ENCODE measurements at regions not wholly inside any gene's neighbourhood (a gene's known extent, or its start where the extent isn't known, plus 50 kb on each side); places are given as distances from the start of the nearest gene placed in this dataset.
A peak's percentile ranks its signal among the peaks of the same experiment; 100 is the strongest.
"Not testable (repeated sequence)": the region's sequence is repeated elsewhere in the genome, so short reads cannot be mapped to it uniquely, and the experiment has no call there.

DNA sequence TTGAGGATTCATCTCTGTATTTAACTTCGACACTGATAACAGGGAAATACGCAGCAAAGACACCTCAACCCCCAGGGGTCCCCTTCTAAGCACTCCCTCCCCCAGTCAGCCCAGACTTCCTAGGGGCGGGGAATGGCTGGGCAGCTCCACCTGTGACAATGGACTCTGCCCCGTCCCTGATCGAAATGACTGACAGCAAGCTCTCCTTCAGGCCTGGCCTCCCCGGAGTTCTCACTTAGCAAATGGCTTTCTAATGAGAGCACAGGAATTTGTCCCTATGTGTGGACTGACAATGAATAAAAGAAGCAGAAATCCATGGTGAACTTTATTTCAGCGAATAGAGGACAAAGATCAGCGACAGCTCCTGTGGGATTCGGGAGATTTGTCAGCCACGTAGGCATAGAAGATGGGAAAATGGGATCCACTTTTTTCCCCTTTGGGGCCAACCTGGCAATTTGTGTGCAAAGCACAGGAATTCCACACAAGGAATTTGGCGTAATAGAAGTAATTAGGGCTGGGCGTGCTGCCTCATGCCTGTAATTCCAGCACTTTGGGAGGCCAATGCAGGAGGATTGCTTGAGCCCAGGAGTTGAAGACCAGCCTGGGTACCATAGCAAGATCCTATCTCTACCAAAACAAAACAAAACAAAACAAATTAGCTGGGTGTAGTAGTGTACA is 63.8 kb downstream of the TNFAIP2 start:
- H3K27me3 ChIP-seq (ENCODE audit: control insufficient read depth in 1 of 2, insufficient read depth in 2 of 2, low read length in 2 of 2): peaks cover 16 to 22% of the 10 kb centered on the region in 2 donors

DNA sequence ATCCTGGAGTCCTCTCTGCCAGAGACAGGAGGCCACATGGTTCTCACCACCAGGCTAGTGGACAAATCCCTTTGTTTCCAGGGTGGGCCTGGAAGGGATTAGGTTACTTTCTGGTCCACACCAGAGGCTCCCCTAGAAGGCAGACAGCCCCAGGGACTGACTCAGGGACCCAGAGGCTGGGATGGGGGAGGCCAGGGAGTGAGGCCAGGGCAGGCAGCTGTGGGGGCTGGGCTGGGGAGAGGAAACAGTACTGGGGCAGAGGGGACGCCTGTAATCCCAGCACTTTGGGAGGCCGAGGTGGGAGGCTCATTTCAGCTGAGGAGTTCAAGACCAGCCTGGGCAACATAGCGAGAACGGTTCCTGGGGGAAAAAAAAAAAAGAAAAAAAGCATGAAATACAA is 64.7 kb downstream of the TNFAIP2 start:
- peaks cover 16 to 22% of the 10 kb centered on the region in 2 donors for H3K27me3 ChIP-seq (ENCODE audit: control insufficient read depth in 1 of 2, insufficient read depth in 2 of 2, low read length in 2 of 2)
- no peaks in the 10 kb centered on the region for H3K4me1 ChIP-seq (ENCODE audit: insufficient read depth, low read length)
- H3K27ac ChIP-seq (ENCODE audit: low read depth, low read length): no peak overlapping the region
- H3K4me3 ChIP-seq (ENCODE audit: low read depth in 1 of 2, low read length in 2 of 2): no peak overlapping the region
- H3K9ac ChIP-seq (ENCODE audit: low read length): no peak overlapping the region
- no peaks in the 10 kb centered on the region for H3K36me3 ChIP-seq (ENCODE audit: insufficient read depth, low read length)
- no peaks in the 10 kb centered on the region for H3K9me3 ChIP-seq (ENCODE audit: low read length)

More for the DNA sequence above, 63.8 kb downstream of the TNFAIP2 start:
- no peak overlapping the region for H3K4me3 ChIP-seq (ENCODE audit: low read depth in 1 of 2, low read length in 2 of 2)
- no peaks in the 10 kb centered on the region for H3K36me3 ChIP-seq (ENCODE audit: insufficient read depth, low read length)
- no peak overlapping the region for H3K9ac ChIP-seq (ENCODE audit: low read length)
- no peaks in the 10 kb centered on the region for H3K9me3 ChIP-seq (ENCODE audit: low read length)
- H3K27ac ChIP-seq (ENCODE audit: low read depth, low read length): no peak overlapping the region
- no peaks in the 10 kb centered on the region for H3K4me1 ChIP-seq (ENCODE audit: insufficient read depth, low read length)

- Histone ChIP-seq H3K36me3 (ENCODE audit: insufficient read depth, low read length) (no peaks in the 10 kb centered on the region), H3K9me3 (ENCODE audit: low read length) (no peaks in the 10 kb centered on the region), H3K4me1 (ENCODE audit: insufficient read depth, low read length) (no peaks in the 10 kb centered on the region), H3K27me3 (ENCODE audit: control insufficient read depth in 1 of 2, insufficient read depth in 2 of 2, low read length in 2 of 2) (peaks cover 16 to 22% of the 10 kb centered on the region in 2 donors), H3K9ac (ENCODE audit: low read length) (no peak overlapping the region), H3K27ac (ENCODE audit: low read depth, low read length) (no peak overlapping the region), H3K4me3 (ENCODE audit: low read depth in 1 of 2, low read length in 2 of 2) (peak overlapping the region in 1 of 2 donors; percentile 22)
These were observed 65.7 kb downstream of the TNFAIP2 start for GRCh38 chr14:103188810-103189480.

GRCh38 chr14:103189481-103190470 is 66.5 kb downstream of the TNFAIP2 start:
- no peaks in the 10 kb centered on the region for H3K4me1 ChIP-seq (ENCODE audit: insufficient read depth, low read length)
- H3K27ac ChIP-seq (ENCODE audit: low read depth, low read length): no peak overlapping the region
- no peaks in the 10 kb centered on the region for H3K9me3 ChIP-seq (ENCODE audit: low read length)
- H3K4me3 ChIP-seq (ENCODE audit: low read depth in 1 of 2, low read length in 2 of 2): no peak overlapping the region
- no peak overlapping the region for H3K9ac ChIP-seq (ENCODE audit: low read length)
- H3K27me3 ChIP-seq (ENCODE audit: control insufficient read depth in 1 of 2, insufficient read depth in 2 of 2, low read length in 2 of 2): peaks cover 16 to 22% of the 10 kb centered on the region in 2 donors
- no peaks in the 10 kb centered on the region for H3K36me3 ChIP-seq (ENCODE audit: insufficient read depth, low read length)

- Histone ChIP-seq H3K4me3 (ENCODE audit: low read depth in 1 of 2, low read length in 2 of 2) (no peak overlapping the region), H3K36me3 (ENCODE audit: insufficient read depth, low read length) (no peaks in the 10 kb centered on the region), H3K27me3 (ENCODE audit: control insufficient read depth in 1 of 2, insufficient read depth in 2 of 2, low read length in 2 of 2) (peaks cover 16 to 22% of the 10 kb centered on the region in 2 donors), H3K27ac (ENCODE audit: low read depth, low read length) (no peak overlapping the region), H3K4me1 (ENCODE audit: insufficient read depth, low read length) (no peaks in the 10 kb centered on the region), H3K9ac (ENCODE audit: low read length) (no peak overlapping the region), H3K9me3 (ENCODE audit: low read length) (no peaks in the 10 kb centered on the region)
These were observed 67.5 kb downstream of the TNFAIP2 start for GRCh38 chr14:103190741-103191140.

- no peak overlapping the region for H3K27ac ChIP-seq (ENCODE audit: low read depth, low read length)
- H3K9me3 ChIP-seq (ENCODE audit: low read length): no peaks in the 10 kb centered on the region
- H3K27me3 ChIP-seq (ENCODE audit: control insufficient read depth in 1 of 2, insufficient read depth in 2 of 2, low read length in 2 of 2): peaks cover 10 to 22% of the 10 kb centered on the region in 2 donors
- H3K9ac ChIP-seq (ENCODE audit: low read length): no peak overlapping the region
- no peaks in the 10 kb centered on the region for H3K36me3 ChIP-seq (ENCODE audit: insufficient read depth, low read length)
- no peak overlapping the region for H3K4me3 ChIP-seq (ENCODE audit: low read depth in 1 of 2, low read length in 2 of 2)
- H3K4me1 ChIP-seq (ENCODE audit: insufficient read depth, low read length): no peaks in the 10 kb centered on the region
These were observed 68.6 kb downstream of the TNFAIP2 start for GRCh38 chr14:103191844-103192243.

DNA sequence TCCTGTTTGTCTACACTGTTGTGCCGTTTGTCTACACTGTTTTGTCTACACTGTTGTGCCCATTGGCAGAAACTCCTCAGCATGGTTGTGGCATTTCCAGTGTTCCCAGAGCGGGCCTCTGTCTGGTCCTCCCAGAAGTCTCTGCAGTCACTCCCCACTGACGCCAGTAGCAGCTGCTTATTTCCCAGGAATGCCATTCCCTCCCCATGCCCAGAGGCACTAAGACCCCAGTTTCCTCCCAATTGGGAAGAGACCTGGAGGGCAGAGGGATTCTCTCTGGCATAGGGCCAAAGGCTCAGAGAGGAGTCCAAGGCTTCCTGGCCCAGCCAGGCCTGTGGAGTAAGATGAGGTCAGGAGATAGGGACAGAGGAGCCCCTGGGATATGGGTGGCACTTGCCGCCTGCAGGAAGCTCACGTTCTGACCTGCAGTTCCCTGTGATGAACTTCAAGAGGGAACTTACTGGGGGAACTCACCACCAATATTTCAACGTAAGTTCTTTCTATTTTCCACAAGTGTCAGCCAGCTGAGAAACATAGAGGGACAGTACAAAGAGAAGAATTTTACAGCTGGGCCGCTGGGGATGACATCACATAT is 69.1 kb downstream of the TNFAIP2 start:
- Histone ChIP-seq H3K4me1 (ENCODE audit: insufficient read depth, low read length) (no peaks in the 10 kb centered on the region), H3K9me3 (ENCODE audit: low read length) (no peaks in the 10 kb centered on the region), H3K27ac (ENCODE audit: low read depth, low read length) (no peak overlapping the region), H3K9ac (ENCODE audit: low read length) (no peak overlapping the region), H3K27me3 (ENCODE audit: control insufficient read depth in 1 of 2, insufficient read depth in 2 of 2, low read length in 2 of 2) (peaks cover 6 to 22% of the 10 kb centered on the region in 2 donors), H3K36me3 (ENCODE audit: insufficient read depth, low read length) (no peaks in the 10 kb centered on the region), H3K4me3 (ENCODE audit: low read depth in 1 of 2, low read length in 2 of 2) (no peak overlapping the region)

- H3K4me1 ChIP-seq (ENCODE audit: insufficient read depth, low read length); H3K9ac ChIP-seq (ENCODE audit: low read length); H3K36me3 ChIP-seq (ENCODE audit: insufficient read depth, low read length); H3K4me3 ChIP-seq (ENCODE audit: low read depth in 1 of 2, low read length in 2 of 2); H3K9me3 ChIP-seq (ENCODE audit: low read length); H3K27ac ChIP-seq (ENCODE audit: low read depth, low read length): not testable (repeated sequence)
- peaks cover 5 to 20% of the 10 kb centered on the region in 2 donors for H3K27me3 ChIP-seq (ENCODE audit: control insufficient read depth in 1 of 2, insufficient read depth in 2 of 2, low read length in 2 of 2)
These were observed 69.6 kb downstream of the TNFAIP2 start for GRCh38 chr14:103192861-103193260.

GRCh38 chr14:103193491-103193890 is 70.2 kb downstream of the TNFAIP2 start:
- H3K9me3 ChIP-seq (ENCODE audit: low read length); H3K9ac ChIP-seq (ENCODE audit: low read length); H3K4me1 ChIP-seq (ENCODE audit: insufficient read depth, low read length); H3K27ac ChIP-seq (ENCODE audit: low read depth, low read length); H3K4me3 ChIP-seq (ENCODE audit: low read depth in 1 of 2, low read length in 2 of 2); H3K36me3 ChIP-seq (ENCODE audit: insufficient read depth, low read length): not testable (repeated sequence)
- H3K27me3 ChIP-seq (ENCODE audit: control insufficient read depth in 1 of 2, insufficient read depth in 2 of 2, low read length in 2 of 2): peaks cover 2 to 14% of the 10 kb centered on the region in 2 donors

DNA sequence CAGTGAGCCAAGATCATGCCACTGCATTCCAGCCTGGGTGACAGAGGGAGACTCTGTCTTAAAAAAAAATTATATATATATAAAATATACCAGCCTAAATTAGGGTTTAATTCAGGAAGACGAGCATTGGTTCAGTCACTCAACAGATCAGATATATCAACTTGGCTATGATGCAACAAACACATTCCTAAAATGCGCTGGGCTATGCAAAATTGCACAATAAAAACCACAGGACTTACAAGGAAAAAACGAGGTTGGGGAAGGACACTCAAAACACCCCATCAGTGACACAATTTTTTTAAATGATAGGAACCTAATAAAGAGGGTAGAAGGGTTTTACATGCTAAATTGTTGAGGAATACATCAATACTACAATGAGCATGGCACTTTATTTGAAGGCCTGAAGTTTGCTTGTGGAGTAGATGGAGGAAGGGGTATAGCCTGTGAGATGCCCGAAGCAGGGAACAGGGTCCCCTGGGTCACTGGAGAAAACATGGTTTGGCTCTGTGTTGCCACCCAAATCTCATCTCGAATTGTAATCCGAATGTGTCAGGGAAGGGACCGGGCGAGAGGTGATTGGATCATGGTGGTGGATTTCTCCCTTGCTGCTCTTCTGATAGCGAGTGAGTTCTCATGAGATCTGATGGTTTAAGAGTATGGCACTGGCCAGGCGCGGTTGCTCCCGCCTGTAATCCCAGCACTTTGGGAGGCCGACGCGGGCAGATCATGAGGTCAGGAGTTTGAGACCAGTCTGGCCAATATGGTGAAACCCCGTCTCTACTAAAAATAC is 71.2 kb downstream of the TNFAIP2 start:
- Histone ChIP-seq H3K9ac (ENCODE audit: low read length) (no peak overlapping the region), H3K27me3 (ENCODE audit: control insufficient read depth in 1 of 2, insufficient read depth in 2 of 2, low read length in 2 of 2) (peaks cover 0 to 5% of the 10 kb centered on the region in 2 donors), H3K4me1 (ENCODE audit: insufficient read depth, low read length) (no peaks in the 10 kb centered on the region), H3K4me3 (ENCODE audit: low read depth in 1 of 2, low read length in 2 of 2) (no peak overlapping the region), H3K9me3 (ENCODE audit: low read length) (no peaks in the 10 kb centered on the region), H3K27ac (ENCODE audit: low read depth, low read length) (no peak overlapping the region), H3K36me3 (ENCODE audit: insufficient read depth, low read length) (no peaks in the 10 kb centered on the region)
